CD4-positive, alpha-beta T cell treated with Interleukin-21 for 1 hour (primary cell): ENCODE measurements at regions not wholly inside any gene's neighbourhood (a gene's known extent, or its start where the extent isn't known, plus 50 kb on each side); places are given as distances from the start of the nearest gene placed in this dataset.
"Not testable (repeated sequence)": the region's sequence is repeated elsewhere in the genome, so short reads cannot be mapped to it uniquely, and the experiment has no call there.

Source experiments
- DNase-seq: peaks from one replicate; pipeline ENCODE4 v3.0.0-alpha.2; 2020

GRCh38 chr16:64343061-64343819 is 778.6 kb downstream of the CDH11 start:
- no peak for DNase-seq

- DNase-seq = not testable (repeated sequence)
Observed at GRCh38 chr16:64341336-64341735, 780.5 kb downstream of the CDH11 start.

GRCh38 chr16:64339052-64339770 is 782.7 kb downstream of the CDH11 start:
- DNase-seq = no peak

GRCh38 chr16:64321881-64322280 is 800.0 kb downstream of the CDH11 start:
- no peak for DNase-seq

- no peak for DNase-seq
Observed at GRCh38 chr16:64321066-64321465, 800.8 kb downstream of the CDH11 start.

GRCh38 chr16:64317601-64318000 is 804.3 kb downstream of the CDH11 start:
- no peak for DNase-seq

- no peak for DNase-seq
Observed at GRCh38 chr16:64313726-64314125, 808.1 kb downstream of the CDH11 start.

GRCh38 chr16:64312980-64313379 is 808.9 kb downstream of the CDH11 start:
- DNase-seq = no peak

- no peak for DNase-seq
Observed at GRCh38 chr16:64312292-64312691, 809.6 kb downstream of the CDH11 start.

GRCh38 chr16:64311241-64311640 is 810.6 kb downstream of the CDH11 start:
- DNase-seq = no peak

- DNase-seq = no peak
Observed at GRCh38 chr16:64309398-64310110, 812.3 kb downstream of the CDH11 start.

- DNase-seq = no peak
Observed at GRCh38 chr16:64308721-64309120, 813.1 kb downstream of the CDH11 start.

- no peak for DNase-seq
Observed at GRCh38 chr16:64307431-64307830, 814.4 kb downstream of the CDH11 start.

GRCh38 chr16:64305663-64306062 is 816.2 kb downstream of the CDH11 start:
- DNase-seq = no peak

GRCh38 chr16:64304951-64305350 is 816.9 kb downstream of the CDH11 start:
- DNase-seq = no peak

- DNase-seq = no peak
Observed at GRCh38 chr16:64304396-64304795, 817.5 kb downstream of the CDH11 start.

GRCh38 chr16:64297863-64298600 is 823.8 kb downstream of the CDH11 start:
- DNase-seq = no peak

GRCh38 chr16:64295466-64295865 is 826.4 kb downstream of the CDH11 start:
- DNase-seq = no peak

GRCh38 chr16:64292953-64293352 is 828.9 kb downstream of the CDH11 start:
- no peak for DNase-seq

- no peak for DNase-seq
Observed at GRCh38 chr16:64292161-64292560, 829.7 kb downstream of the CDH11 start.

- no peak for DNase-seq
Observed at GRCh38 chr16:64290461-64290860, 831.4 kb downstream of the CDH11 start.

- no peak for DNase-seq
Observed at GRCh38 chr16:64287655-64288528, 834.0 kb downstream of the CDH11 start.
